ENCODE measurements at regions not wholly inside any gene's neighbourhood (a gene's known extent, or its start where the extent isn't known, plus 50 kb on each side); places are given as distances from the start of the nearest gene placed in this dataset.

DNA sequence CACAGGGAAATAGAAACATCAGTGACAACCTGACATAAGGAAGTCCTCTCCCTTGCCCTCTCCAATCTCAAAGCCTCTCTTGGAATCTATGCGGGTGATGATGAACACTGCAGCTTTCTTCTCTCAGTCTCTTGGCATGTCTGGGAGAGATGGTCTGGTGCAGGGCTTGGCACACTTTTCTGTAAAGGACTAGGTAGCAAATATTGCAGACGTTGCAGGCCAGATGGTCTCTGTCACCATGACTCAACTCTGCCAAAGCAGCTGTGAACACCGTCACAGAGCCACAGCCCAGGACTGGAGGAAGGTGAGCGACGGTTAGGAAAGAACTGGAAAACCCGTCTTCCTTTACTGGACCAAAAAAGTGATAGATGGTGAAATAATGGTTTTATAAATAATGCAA lies 591.0 kb upstream of the TMEM132C start:
- TF ChIP-seq, protein P1, sequence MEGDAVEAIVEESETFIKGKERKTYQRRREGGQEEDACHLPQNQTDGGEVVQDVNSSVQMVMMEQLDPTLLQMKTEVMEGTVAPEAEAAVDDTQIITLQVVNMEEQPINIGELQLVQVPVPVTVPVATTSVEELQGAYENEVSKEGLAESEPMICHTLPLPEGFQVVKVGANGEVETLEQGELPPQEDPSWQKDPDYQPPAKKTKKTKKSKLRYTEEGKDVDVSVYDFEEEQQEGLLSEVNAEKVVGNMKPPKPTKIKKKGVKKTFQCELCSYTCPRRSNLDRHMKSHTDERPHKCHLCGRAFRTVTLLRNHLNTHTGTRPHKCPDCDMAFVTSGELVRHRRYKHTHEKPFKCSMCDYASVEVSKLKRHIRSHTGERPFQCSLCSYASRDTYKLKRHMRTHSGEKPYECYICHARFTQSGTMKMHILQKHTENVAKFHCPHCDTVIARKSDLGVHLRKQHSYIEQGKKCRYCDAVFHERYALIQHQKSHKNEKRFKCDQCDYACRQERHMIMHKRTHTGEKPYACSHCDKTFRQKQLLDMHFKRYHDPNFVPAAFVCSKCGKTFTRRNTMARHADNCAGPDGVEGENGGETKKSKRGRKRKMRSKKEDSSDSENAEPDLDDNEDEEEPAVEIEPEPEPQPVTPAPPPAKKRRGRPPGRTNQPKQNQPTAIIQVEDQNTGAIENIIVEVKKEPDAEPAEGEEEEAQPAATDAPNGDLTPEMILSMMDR (IDR thresholded peaks at IDR 0.05): no peak
- no peak for TF ChIP-seq POLR2A (IDR thresholded peaks at IDR 0.05)
